SKM-1 treated with dmso at 0.1 percent for 144 hours (cell line): ENCODE measurements at regions not wholly inside any gene's neighbourhood (a gene's known extent, or its start where the extent isn't known, plus 50 kb on each side); places are given as distances from the start of the nearest gene placed in this dataset.
A peak's percentile ranks its signal among the peaks of the same experiment; 100 is the strongest.
"Not testable (repeated sequence)": the region's sequence is repeated elsewhere in the genome, so short reads cannot be mapped to it uniquely, and the experiment has no call there.

Experiments
- DNase-seq: peaks from one replicate; lab custom pipeline; 2025; ENCODE audit not compliant: unreplicated experiment; lab: John Stamatoyannopoulos, UW

DNA sequence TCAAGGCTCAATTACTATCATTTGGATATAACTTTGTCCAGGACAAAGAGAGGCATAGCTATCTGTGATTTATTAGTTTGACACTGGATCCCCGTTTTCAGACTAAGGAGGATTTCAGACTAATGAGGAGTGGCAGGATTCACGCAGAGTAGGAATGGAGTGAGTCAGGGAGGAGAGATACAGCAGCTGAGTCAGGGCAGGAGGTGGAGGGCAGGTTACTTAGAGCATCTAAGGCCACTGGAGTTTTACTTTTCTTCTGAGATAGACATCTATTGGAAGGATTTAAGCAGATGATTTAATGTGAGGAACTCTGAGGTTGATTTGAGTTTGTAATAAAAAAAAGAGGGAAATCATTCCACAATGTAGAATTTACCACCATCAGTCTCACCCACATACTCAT lies 110.6 kb downstream of the RPIA start:
- DNase-seq, result not testable (repeated sequence)

DNA sequence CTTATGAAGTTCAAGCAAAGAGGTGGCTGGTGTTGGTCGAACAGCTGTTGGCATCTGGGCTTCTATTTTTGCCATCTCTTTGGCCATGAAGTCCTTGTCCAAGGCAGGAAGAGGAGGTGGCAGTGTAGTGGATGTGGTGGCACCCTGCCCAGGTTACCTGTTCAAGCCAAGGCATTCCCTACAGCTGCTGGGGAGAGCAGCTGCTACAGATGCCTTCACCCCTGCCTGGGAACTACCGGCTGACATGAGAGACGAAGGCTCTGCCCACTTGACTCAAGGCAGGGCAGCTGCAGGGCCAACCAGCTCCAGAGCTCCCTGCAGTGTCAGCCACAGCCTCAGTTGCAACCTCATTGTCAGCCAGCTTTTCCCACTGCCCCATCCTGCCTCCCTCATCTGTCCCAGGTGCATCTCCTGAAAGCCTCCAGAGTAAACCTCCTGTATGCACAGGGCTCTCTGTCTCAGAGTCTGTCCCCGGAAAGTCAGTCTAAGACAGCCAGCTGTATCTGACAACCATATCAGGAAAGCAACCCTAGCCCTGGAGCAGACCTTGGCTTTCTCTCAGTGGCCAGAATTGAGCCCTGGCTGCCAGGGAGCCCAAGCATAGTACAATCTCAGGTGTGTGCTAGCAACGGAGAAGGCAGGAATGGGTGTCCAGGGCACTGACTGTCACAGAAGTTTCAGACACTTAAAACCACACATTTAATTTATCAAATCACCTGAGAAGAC lies 115.9 kb downstream of the RPIA start:
- no peak for DNase-seq

DNA sequence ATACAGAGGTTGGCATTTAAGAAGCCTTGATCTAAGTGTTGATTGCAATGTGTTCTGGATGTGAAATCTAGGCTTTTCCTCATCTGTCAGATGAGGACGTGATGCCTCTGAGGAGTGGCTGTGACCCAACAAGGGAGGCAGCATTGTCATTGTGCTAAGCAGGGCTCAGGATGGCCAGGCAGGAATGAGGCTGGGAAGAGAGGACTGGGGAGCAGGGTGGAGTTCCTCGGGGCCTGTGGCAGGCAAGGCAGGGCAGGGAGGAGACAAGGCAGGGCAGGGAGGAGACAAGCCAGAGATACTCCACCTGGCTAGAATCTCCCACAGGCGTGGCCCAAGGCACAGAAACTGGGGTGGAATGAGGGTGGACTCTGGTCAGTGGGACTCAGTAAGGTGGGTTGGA lies 116.6 kb downstream of the RPIA start:
- DNase-seq, result no peak

DNA sequence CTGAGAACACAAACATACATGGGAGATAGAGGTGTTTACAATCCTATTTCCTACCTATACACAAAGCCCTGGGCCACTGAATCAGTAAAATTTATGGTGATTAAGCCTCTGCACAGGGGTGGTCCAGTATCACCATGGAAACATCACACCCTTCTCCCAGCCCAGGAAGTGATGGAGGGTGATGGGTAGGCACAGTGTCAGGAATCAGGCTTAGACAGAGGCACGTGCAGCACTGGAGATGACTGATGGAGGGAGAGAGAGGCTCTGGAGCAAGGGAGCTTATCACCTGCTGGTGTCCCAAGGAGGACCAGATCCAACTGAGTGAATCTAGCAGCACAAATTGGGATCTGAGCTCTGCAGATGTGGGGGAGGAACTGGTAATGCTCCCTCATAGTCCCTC lies 117.2 kb downstream of the RPIA start:
- no peak for DNase-seq

DNA sequence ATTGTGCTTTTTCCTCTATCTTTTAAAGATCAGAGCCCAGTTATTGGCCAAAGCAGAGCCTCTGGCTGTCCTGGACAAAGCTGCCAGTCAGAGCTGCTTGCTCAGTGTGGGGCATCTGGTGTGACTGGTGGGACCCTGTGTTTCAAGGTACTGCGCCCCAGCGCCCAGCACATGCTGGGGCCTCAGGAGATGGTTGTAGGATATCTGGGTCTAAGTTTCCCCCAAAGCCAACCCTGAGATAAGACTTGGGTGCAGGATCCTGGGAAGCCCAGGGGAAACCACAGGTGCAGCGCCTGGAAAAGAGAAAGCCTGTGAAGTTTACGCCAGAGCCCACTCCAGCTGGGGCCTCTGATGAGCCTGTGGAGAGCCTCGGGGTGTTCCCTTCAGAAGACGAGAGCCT lies 117.7 kb downstream of the RPIA start:
- DNase-seq, result no peak

DNA sequence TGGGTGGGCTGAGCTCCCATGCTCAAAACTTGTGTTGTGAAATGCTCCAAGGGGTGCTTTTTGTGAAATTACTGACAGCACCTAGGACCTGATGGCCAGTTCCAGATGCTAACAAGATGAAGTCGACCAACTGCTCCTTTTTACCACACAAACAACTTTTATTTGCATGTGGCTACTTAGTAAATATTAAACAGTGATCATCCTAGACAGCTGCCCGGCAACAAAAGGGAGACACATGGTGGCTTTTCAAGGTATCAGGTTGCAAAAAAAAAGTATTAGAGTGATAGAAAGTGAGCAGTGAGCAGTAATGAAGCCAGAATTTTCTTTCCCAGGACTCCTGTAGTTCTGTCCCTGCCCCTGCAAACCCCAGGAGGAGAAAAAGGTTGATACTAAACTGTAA lies 118.5 kb downstream of the RPIA start:
- DNase-seq, result no peak

DNA sequence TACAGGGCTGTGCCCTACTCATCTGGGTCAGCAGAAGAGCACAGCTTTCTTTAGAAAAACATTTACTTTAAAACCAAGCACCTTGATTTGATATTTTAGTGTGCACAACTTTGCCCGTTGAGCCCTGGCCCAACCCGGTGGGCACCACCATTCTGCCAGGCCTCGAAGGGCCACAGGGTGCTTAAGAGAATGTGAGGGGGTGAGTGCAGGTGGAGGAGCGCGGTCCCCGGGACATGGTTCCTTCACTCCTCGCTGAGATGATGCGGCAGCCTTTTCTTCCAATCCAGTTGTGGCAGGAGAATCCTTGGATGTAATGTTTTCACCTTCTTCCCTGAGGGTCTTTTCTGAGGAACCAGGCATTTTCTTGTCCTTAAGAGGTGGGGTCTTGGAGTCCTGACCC lies 119.0 kb downstream of the RPIA start:
- no peak for DNase-seq

DNA sequence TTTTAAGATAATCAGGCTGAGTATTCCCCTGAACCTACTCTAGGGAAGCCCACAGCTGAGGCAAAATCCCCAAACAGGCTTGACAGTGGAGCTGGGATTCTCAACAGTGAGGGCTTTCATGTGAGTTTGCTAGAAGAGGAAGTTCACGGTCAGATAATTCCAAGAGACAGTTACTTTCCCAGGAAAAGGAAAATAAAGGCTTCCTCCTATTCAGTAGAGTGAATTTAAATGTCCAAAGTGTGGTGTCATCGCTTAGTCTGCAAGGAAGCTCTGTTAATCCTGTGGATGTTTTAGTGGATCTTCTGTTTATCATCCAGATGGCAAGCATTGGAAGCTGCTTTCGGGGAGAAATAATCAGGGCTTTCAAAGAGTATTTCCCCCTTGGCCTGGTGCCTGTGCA lies 119.8 kb downstream of the RPIA start:
- no peak for DNase-seq

DNA sequence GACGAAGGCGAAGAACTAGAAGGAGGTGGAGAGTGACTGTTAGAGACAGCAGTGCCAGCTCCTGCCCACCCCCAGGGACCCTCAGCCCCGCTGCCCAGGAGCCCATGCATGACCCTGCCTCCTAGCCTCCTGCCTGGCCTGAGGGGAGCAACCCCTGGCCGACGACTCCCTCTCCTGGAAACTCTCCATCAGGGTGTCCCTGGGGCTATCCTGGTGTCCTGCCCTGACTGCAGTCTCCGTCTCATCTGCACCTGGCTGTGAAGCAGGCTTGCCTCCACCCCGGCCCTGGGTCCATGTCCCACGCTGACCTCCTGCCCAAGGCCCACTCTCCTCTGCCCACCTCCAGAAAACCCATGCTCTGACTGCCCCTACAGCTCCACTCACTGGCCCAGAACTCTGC lies 120.2 kb downstream of the RPIA start:
- no peak for DNase-seq

DNA sequence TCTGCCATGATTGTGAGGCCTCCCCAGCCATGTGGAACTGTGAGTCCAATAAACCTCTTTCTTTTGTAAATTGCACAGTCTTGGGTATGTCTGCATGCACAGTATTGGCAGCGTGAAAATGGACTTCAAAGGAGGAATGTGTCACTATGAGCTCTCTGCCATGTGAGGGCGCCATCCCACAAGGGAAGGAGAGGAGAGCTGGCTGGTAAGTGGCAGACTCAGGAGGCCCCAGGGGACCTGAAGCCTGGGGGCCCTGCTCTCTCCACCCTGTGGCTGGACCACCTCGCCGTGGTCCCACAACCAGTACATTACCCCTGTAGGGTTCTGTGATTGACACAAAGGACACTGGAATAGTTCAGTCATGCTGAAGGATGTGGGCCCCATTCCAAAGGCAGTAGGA lies 122.1 kb downstream of the RPIA start:
- DNase-seq, result no peak

DNA sequence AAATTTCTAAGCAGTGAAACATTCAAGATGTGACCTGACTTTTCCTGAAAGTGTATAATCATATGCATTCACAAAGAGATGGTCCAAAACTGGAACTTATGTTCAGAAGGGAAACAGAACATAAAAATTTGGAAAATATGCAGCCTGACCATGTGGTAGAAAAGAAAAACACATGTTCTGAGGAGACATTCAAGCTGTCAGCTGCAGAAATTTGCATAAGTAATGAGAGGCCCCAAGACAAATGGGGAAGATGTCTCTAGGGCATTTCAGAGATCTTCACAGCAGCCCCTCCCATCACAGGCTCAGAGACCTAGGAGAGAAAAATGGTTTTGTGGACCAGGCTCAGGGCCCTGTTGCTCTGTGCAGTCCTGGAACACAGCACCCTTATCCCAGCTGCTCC lies 123.8 kb downstream of the RPIA start:
- DNase-seq, result no peak

DNA sequence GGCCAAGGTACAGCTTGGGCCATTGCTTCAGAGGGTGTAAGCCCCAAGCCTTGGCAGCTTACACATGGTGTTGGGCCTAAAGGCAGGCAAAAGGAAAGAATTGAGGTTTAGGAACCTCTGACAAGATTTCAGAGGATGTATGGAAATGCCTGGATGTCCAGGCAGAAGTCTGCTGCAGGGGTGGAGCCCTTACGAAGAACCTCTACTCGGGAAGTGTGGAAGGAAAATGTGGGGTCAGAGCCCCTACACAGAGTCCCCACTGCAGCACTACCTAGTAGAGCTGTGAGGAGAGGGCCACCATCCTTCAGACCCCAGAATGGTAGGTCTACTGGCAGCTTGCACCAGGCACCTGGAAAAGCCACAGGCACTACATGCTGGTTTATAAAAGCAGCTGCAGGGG lies 124.2 kb downstream of the RPIA start:
- DNase-seq, result no peak

DNA sequence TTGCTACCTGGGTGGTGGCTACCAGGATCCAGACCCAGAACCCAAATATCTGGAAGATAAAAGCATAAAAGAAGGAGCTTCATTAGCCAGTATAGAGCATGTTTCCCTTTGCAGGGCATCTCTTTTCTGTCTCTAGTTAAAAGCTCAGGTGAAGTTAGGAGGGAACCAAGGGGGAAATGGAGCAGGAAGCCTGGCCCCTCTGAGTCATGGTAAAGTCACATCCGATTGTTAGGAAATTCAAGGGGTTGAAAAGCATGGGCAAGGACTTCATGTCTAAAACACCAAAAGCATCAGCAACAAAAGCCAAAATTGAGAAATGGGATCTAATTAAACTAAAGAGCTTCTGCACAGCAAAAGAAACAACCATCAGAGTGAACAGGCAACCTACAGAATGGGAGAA lies 126.9 kb downstream of the RPIA start:
- DNase-seq, result no peak

DNA sequence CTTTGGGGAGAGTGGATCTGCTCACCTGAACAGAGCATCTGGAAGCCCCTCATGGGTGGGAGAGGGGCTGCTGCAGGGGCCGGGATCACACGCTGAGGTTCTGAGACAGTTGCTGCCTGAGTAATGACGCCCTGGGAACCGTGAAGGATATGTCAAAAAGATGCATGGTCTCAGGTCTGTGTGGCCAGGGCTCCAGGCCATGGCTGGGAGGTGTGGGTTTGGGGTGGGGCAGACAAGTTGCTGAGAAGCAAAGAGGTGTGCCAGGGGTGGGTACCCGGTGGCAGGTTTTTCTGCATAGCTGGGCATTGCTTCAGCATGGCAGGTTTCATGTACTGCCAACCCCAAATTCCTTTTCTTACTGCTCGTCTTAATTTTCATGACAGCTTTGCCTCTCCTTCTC lies 133.5 kb downstream of the RPIA start:
- DNase-seq, result no peak

DNA sequence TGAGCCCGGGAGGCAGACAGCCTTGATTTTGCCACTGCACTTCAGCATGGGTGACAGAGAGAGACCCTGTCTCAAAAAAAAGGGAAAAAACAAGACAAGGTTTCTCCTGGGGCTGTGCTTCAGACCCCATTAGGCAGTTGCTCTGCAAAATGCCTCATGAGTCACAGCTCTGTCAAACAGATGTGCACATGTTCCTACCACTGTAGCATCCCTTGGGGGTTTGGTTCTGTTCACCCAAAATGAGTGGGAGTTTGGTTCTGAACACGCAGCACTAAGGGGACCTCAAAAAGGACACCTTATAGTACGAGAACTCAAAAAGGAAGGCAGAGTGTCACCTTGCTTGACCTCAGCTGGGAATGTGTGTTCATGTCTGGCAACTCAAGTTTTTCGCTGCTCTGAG lies 134.9 kb downstream of the RPIA start:
- DNase-seq, result no peak

DNA sequence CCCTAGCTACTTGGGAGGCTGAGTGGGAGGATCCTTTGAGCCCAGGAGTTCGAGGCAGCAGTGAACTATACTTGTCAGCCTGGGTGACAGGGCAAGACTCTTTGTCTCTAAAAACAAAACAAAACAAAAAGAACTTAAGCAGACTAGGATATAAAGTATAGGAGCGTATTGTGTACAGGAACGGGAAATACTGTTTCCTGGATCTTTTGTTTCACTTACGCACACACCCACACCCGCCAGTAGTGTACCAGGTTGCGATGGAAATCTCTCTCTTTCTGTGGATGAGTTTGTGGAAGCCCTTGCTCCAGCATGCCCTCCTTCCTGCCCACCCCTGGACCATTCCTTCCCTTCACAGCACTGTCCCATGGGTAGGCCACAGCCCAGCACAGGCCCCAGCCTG lies 136.3 kb downstream of the RPIA start:
- no peak for DNase-seq

DNA sequence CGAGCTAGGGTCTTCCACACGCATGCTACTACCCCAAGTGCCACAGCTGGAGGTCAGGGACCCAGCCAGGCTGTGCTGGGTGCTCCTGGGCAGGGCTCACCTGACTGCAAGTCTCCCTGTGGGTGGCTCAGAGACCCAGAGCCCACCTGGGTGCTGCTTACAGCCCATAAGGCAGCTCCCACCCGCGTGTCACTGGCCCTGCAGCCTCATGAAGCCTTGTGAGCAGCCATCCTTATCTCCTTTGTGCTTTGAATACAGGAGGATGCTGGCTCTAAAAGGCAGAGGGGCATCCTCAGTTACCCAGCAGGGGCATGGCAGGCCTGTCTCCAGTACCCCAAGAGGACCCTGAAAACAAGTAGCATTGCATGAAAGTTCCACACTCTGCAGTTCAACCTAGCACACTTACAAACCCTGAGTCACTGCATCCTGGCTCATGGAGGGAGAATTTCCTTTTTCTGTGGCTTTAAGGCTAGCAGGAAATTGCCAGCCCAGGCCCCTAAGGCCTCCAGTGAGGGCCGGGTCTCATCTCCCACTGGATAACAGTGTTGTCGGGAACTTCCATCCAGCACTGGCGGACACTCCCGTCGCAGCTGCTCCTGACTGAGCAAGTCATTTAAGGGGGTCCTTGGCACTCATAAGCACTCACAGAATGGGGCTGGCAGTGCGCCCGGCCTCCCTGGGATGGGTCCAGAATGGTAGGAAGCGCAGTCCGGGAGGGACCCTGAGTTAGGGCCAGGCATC lies 137.1 kb downstream of the RPIA start:
- no peak for DNase-seq

DNA sequence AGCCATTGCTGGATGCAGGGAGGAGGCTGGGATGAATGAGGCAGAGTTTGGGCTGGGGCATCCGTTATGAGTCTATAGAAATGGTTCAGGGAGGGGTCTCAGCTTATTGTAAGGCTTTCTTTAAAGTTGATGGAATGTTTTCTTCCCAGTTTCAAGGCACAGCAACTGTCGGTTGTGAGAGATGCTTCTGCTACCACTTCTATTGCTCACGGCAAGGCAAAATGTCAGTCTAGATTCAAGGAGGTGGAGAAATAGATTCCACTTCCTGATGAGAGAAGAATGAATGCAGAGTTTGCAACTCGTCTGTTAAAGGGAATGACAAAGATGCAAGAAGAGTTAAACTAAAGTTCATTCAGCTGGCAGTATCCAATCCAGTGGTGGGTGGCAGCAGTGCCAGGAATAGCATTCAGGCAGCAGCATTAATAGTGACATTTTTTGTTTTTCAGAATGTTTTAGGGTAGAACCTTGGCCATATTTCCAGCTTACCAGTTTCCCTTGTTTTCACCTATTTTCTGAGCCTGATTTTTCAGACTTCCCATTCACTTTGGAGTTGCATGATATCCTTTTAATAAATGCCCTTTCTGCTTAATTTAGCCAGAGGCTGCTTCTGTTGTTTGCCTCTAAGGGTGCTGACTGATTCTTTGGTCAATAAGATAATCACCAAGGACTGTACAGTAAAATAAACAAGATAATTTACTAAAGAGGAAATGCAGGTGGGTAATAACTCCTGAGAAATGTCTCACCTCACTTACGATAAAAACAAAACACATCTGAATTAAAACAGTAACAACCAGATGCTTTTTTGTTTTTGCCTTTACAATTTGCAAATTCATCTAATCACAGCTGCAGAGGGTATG lies 138.4 kb downstream of the RPIA start:
- no peak for DNase-seq

DNA sequence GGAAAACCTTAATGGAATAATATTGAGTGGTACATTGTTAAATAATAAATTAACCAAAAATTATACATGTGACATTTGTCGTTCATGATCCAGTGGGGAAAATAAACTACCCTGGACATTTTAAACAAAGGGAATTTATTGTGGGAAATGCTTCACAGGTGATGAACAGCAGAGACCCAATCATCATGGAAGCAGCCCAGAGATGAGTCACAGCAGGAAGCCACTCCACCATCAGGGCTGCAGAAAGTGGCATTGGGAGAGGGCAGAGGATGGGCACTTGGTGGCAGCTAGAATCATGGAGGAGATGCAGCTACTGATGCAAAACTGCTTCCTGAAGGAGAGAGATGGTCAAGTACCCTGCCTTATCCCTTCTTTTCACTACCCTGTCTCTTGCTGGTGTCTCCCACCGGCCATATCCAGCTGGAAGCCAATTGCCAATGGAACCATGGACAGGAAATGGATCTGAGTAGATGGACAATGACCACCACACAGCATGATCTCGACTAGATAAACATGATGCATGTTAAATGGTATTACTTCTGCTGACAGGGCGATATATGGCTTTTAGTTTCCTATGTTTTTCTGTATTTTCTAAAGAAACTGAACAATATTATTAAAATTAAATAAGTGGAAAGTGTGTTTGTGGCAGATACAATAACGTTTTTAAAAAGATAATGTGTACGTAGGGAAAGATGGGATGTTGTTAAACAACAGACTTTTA lies 139.8 kb downstream of the RPIA start:
- DNase-seq, result no peak

DNA sequence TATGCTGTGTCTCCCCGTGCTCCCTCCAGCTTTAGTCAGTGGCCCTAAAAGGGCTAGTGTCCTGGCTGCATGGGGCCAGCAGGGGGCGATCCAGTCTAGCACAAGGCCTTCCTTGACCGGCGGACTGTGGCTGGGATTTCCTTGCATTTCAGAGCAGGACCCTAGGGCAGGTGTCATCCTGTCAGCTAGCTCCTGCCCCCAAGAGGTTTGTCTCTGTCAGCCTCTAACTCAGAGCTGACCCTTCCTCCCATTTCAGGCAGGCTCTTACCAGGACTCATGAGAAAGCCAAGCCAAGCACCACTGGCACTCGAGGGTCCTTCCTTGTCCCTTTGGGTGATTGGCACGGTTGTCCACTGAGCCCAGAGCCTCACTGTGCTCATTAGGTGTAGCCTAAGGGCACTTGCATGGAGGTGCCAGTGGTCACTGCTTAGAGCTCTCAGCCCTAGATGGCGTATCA lies 140.3 kb downstream of the RPIA start:
- DNase-seq, result peak; percentile 80

DNA sequence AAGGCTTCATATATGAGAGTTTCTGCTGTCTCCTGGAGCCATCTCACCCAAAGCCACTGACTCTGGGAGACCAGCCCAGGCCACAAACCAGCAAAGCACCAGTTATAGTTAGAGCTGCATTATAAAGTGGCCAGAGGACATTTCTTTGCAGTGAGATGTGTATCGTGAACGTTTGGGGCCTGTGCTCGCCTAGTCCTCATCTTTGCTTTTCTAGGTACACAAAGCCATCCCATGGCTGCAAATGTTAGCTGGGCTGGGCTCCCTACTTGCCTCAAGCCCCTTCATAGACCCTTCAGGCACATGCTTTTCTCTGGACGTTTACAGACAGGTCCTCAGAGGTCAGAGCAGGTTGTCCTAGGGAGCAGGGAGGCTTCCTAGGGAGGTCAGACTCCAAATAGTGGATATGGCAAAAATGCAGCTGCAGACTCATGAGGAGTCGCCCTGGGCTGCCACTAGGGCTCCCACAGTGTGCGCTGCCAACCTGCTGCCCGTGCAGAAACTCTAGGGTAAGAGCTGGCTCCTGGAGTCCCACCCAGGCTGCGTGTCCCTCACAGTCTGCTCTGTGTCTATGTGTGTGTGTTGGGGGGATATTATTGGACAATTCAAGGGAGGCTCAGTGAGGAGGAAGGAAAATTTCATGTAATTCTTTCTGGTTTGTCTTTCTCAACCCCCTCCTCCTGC lies 141.0 kb downstream of the RPIA start:
- DNase-seq, result no peak
